ENCODE measurements at regions not wholly inside any gene's neighbourhood (a gene's known extent, or its start where the extent isn't known, plus 50 kb on each side); places are given as distances from the start of the nearest gene placed in this dataset.

GRCh38 chr11:92482492-92483060 lies 258.0 kb downstream of the FAT3 start:
- no peaks in the 10 kb centered on the region for H3K4me1 ChIP-seq
- intact Hi-C loops (cut with micrococcal nuclease) = no loop called here
- H3K27ac ChIP-seq (replicated peaks) = no peak overlapping the region
- no peaks in the 10 kb centered on the region for H3K9me3 ChIP-seq (replicated peaks)
- DNase-seq = no peak
- H3K4me3 ChIP-seq = no peak overlapping the region
- TF ChIP-seq CTCF (IDR thresholded peaks at IDR 0.05; ENCODE audit: borderline replicate concordance) = no peak
- no peaks in the 10 kb centered on the region for H3K27me3 ChIP-seq (ENCODE audit: low read depth)
- no peaks in the 10 kb centered on the region for H3K36me3 ChIP-seq

- Histone ChIP-seq H3K4me3 (no peak overlapping the region), H3K27me3 (ENCODE audit: low read depth) (no peaks in the 10 kb centered on the region), H3K36me3 (no peaks in the 10 kb centered on the region), H3K4me1 (no peaks in the 10 kb centered on the region), H3K9me3 (replicated peaks) (no peaks in the 10 kb centered on the region), H3K27ac (replicated peaks) (no peak overlapping the region)
- DNase-seq = no peak
- TF ChIP-seq CTCF (IDR thresholded peaks at IDR 0.05; ENCODE audit: borderline replicate concordance) = no peak
- intact Hi-C loops (cut with micrococcal nuclease) = no loop called here
Measured at GRCh38 chr11:92484570-92484969, 260.0 kb downstream of the FAT3 start.

- TF ChIP-seq CTCF (IDR thresholded peaks at IDR 0.05; ENCODE audit: borderline replicate concordance) = no peak
- Histone ChIP-seq H3K4me3 (no peak overlapping the region), H3K27ac (replicated peaks) (no peak overlapping the region)
Measured at GRCh38 chr11:92489826-92490399, 265.3 kb downstream of the FAT3 start.

GRCh38 chr11:92492372-92492771 lies 267.8 kb downstream of the FAT3 start:
- no peaks in the 10 kb centered on the region for H3K9me3 ChIP-seq (replicated peaks)
- H3K27ac ChIP-seq (replicated peaks) = no peak overlapping the region
- intact Hi-C loops (cut with micrococcal nuclease) = no loop called here
- no peak overlapping the region for H3K4me3 ChIP-seq
- no peak for TF ChIP-seq CTCF (IDR thresholded peaks at IDR 0.05; ENCODE audit: borderline replicate concordance)
- H3K27me3 ChIP-seq (ENCODE audit: low read depth) = no peaks in the 10 kb centered on the region
- DNase-seq = no peak
- no peaks in the 10 kb centered on the region for H3K36me3 ChIP-seq
- H3K4me1 ChIP-seq = no peaks in the 10 kb centered on the region

More at GRCh38 chr11:92489826-92490399, 265.3 kb downstream of the FAT3 start:
- no peaks in the 10 kb centered on the region for H3K9me3 ChIP-seq (replicated peaks)
- no peaks in the 10 kb centered on the region for H3K36me3 ChIP-seq
- intact Hi-C loops (cut with micrococcal nuclease) = no loop called here
- no peaks in the 10 kb centered on the region for H3K27me3 ChIP-seq (ENCODE audit: low read depth)
- H3K4me1 ChIP-seq = no peaks in the 10 kb centered on the region
- no peak for DNase-seq

- DNase-seq = no peak
- no peak overlapping the region for H3K4me3 ChIP-seq
- H3K27me3 ChIP-seq (ENCODE audit: low read depth) = no peaks in the 10 kb centered on the region
- H3K4me1 ChIP-seq = no peaks in the 10 kb centered on the region
- H3K27ac ChIP-seq (replicated peaks) = no peak overlapping the region
- intact Hi-C loops (cut with micrococcal nuclease) = no loop called here
- no peaks in the 10 kb centered on the region for H3K9me3 ChIP-seq (replicated peaks)
- no peak for TF ChIP-seq CTCF (IDR thresholded peaks at IDR 0.05; ENCODE audit: borderline replicate concordance)
- H3K36me3 ChIP-seq = no peaks in the 10 kb centered on the region
Measured at GRCh38 chr11:92495107-92495793, 270.6 kb downstream of the FAT3 start.

All from left ventricle myocardium inferior (tissue), 1 donor.